ENCODE measurements at regions not wholly inside any gene's neighbourhood (a gene's known extent, or its start where the extent isn't known, plus 50 kb on each side); places are given as distances from the start of the nearest gene placed in this dataset.

GRCh38 chr7:138325434-138325833 is 134.6 kb upstream of the TRIM24 start:
- TF ChIP-seq POLR2A (IDR thresholded peaks at IDR 0.05) = no peak
- TF ChIP-seq CTCF (IDR thresholded peaks at IDR 0.05 in 4 of 5, conservative IDR thresholded peaks at IDR 0.05 in 1 of 5) = no peak
